Stomach (tissue), 8 donors: ENCODE measurements at regions not wholly inside any gene's neighbourhood (a gene's known extent, or its start where the extent isn't known, plus 50 kb on each side); places are given as distances from the start of the nearest gene placed in this dataset.

Experiments
- DNase-seq, 2 donors: peaks; one replicate each; pipeline versions ENCODE4 v3.0.0 to v3.0.0-alpha.2; 2013 to 2019
- H3K27ac ChIP-seq, 5 donors: fragments of 200-600 bp in 4 of 5; sonication (generic) in 4 of 5; one replicate each; pipeline ENCODE4 v1.5.1; 2013 to 2019; ENCODE audit warnings: mild to moderate bottlenecking in 1 of 5, moderate library complexity in 1 of 5
- H3K27me3 ChIP-seq, 3 donors: fragments of 200-600 bp; sonication (generic); one replicate each; pipeline ENCODE4 v1.5.1; 2017 to 2019; ENCODE audit warnings: mixed run types in 1 of 3
- H3K36me3 ChIP-seq, 4 donors: fragments of 200-600 bp; sonication (generic); 1 replicate in 3 of 4; 2 replicates in 1 of 4; pipeline ENCODE4 v1.5.1; 2016 to 2019
- H3K4me1 ChIP-seq, 4 donors: fragments of 200-600 bp; sonication (generic); one replicate each; pipeline ENCODE4 v1.5.1; 2016 to 2019
- H3K4me3 ChIP-seq, 4 donors: fragments of 200-600 bp; sonication (generic) in 3 of 4; one replicate each; pipeline ENCODE4 v1.5.1; 2016 to 2019; ENCODE audit warnings: mild to moderate bottlenecking in 1 of 4
- H3K9me3 ChIP-seq, 4 donors: fragments of 200-600 bp; sonication (generic); one replicate each; pipeline ENCODE4 v1.5.1; 2016 to 2019
- EP300 ChIP-seq: sonication (generic); formaldehyde crosslinking; IDR thresholded peaks from one replicate; pipeline ENCODE4 v1.6.1; 2017; ENCODE audit warnings: antibody characterized with exemption
- POLR2A ChIP-seq, 4 donors: fragments of 450-650 bp; IDR thresholded peaks; one replicate each; pipeline ENCODE4 v1.6.1; 2016; ENCODE audit warnings: antibody characterized with exemption in 4 of 4, control low read depth in 2 of 4, mild to moderate bottlenecking in 1 of 4, moderate library complexity in 1 of 4
- POLR2AphosphoS5 ChIP-seq, 3 donors: sonication (generic); formaldehyde crosslinking; IDR thresholded peaks; one replicate each; pipeline ENCODE4 v1.6.1; 2016; ENCODE audit warnings: antibody characterized with exemption in 3 of 3
- WGBS, 5 donors: extraction: QIAGEN DNeasy Blood & Tissue Kit in 3 of 5; methylation state at CpG; one replicate each; pipeline versions ENCODE4 v1.1.5 to v1.1.7; 2013 to 2018; 5-methylcytosine and 5-hydroxymethylcytosine counted together
- intact Hi-C: fragments of 100-400 bp; cut with DNase I; formaldehyde crosslinking; loops from one replicate; pipeline ENCODE4 v1.15.1; 2023; ENCODE audit warnings: low total_unique reads
- TF ChIP-seq, protein P1 (sequence below), 7 experiments: fragments of 450-650 bp in 4 of 7; fragments of 200-600 bp in 3 of 7; sonication (generic) in 3 of 7; IDR thresholded peaks; one replicate each; pipeline ENCODE4 v1.5.1; 2016 to 2019; ENCODE audit warnings: antibody characterized with exemption in 7 of 7, control low read depth in 2 of 7, mild to moderate bottlenecking in 1 of 7
- donor health status: healthy with polysubstance abuse.
- donor health status: Bipolar disorder and iron deficiency.
- donor health status: healthy.

DNA sequence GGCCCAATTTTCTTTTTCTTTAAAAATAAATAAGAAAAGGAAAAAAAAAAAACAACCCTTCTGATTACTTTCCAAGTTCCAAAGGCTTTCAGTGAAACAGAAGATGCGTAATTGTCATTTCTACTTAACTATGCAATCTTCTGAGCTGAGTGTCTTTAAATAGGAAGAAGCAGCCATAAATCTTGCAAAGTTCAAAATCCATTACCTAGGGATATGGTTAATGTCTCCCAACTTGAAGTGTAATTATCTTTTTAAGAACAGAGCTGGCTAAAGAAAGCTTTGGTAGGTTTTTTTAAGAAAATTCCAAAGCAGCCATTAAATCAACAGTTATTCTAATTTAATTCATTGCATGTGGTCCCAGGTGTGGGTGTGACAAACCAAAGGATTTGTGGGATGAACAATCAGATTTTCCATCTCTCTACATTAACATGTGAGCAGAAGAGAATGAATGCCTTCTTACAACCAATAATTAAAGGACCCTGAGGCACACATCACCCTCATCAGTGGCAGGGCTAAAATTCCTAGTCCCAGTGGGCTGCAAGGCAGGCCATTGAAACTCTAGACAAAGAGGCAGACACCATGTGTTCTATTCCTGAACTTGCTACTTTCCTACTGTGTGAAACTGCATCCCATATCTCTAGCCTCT lies 419.2 kb downstream of the REEP3 start:
- Histone ChIP-seq H3K4me3 (no peak overlapping the region), H3K27ac (no peak overlapping the region), H3K27me3 (no peaks in the 10 kb centered on the region), H3K36me3 (no peaks in the 10 kb centered on the region), H3K9me3 (no peaks in the 10 kb centered on the region), H3K4me1 (no peaks in the 10 kb centered on the region)
- intact Hi-C loops = no loop called here
- 76 to 92% (median 87%) methylated on average over 1 of the region's 1 CpG for WGBS, 5 donors
- no peak for DNase-seq
- TF ChIP-seq EP300 (no peak), POLR2AphosphoS5 (IDR thresholded peaks at IDR 0.05) (no peak), POLR2A (IDR thresholded peaks at IDR 0.05) (no peak)
- TF ChIP-seq, protein P1, sequence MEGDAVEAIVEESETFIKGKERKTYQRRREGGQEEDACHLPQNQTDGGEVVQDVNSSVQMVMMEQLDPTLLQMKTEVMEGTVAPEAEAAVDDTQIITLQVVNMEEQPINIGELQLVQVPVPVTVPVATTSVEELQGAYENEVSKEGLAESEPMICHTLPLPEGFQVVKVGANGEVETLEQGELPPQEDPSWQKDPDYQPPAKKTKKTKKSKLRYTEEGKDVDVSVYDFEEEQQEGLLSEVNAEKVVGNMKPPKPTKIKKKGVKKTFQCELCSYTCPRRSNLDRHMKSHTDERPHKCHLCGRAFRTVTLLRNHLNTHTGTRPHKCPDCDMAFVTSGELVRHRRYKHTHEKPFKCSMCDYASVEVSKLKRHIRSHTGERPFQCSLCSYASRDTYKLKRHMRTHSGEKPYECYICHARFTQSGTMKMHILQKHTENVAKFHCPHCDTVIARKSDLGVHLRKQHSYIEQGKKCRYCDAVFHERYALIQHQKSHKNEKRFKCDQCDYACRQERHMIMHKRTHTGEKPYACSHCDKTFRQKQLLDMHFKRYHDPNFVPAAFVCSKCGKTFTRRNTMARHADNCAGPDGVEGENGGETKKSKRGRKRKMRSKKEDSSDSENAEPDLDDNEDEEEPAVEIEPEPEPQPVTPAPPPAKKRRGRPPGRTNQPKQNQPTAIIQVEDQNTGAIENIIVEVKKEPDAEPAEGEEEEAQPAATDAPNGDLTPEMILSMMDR (IDR thresholded peaks at IDR 0.05) = no peak

DNA sequence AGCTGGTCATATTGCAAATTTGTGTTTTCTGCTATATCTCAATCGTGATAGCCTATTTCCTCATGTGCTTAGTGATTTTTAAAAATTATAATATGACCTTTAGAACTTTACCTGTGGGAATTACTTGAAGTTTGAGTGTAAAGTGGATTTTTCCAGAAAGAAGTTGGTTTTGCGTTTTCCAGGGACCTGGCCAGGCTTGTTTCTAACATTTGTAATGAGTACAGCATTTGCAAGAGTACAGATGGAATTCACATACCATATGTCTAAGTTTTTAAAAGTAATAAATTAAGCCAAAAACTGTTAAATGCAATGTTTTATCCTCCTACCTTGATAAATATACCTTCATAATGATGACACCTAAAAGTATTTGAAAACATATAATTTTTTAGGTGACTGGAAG lies 443.2 kb downstream of the REEP3 start:
- peaks cover 0 to 12% (median 0%) of the 10 kb centered on the region in 4 donors for H3K9me3 ChIP-seq
- no peaks in the 10 kb centered on the region for H3K4me1 ChIP-seq
- no peak overlapping the region for H3K4me3 ChIP-seq
- intact Hi-C loops = no loop called here
- no peaks in the 10 kb centered on the region for H3K27me3 ChIP-seq
- TF ChIP-seq POLR2A (IDR thresholded peaks at IDR 0.05) (no peak), EP300 (no peak), POLR2AphosphoS5 (IDR thresholded peaks at IDR 0.05) (no peak)
- H3K36me3 ChIP-seq = no peaks in the 10 kb centered on the region
- no peak for DNase-seq
- no peak overlapping the region for H3K27ac ChIP-seq
- 68 to 78% (median 73%) methylated on average over 2 of the region's 2 CpGs for WGBS, 5 donors

DNA sequence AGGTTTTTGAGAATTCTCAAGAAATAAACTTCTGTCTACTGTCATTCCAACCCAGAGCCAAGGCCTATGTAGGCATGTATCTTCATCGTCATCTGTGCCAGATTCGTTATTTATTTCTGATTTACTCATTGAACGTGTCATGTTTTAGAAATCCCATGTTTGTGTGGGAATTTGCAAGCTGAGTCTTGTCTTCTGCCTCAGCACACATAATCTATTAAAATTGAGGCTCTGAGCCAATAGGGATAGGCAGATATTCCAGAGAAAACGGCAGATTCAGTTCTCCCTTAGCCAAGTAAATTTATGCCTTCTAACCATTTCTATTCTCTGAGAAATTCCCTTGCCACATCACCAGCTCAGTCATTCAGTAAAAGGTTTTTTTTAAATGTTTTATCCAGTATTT lies 444.6 kb downstream of the REEP3 start:
- Histone ChIP-seq H3K4me3 (no peak overlapping the region), H3K36me3 (no peaks in the 10 kb centered on the region), H3K27me3 (no peaks in the 10 kb centered on the region), H3K9me3 (peaks cover 0 to 12% (median 0%) of the 10 kb centered on the region in 4 donors), H3K4me1 (no peaks in the 10 kb centered on the region), H3K27ac (no peak overlapping the region)
- DNase-seq = no peak
- WGBS, 5 donors = 58 to 71% (median 66%) methylated on average over 4 of the region's 4 CpGs
- TF ChIP-seq POLR2AphosphoS5 (IDR thresholded peaks at IDR 0.05) = no peak
- TF ChIP-seq, protein P1 (IDR thresholded peaks at IDR 0.05) = no peak
- TF ChIP-seq POLR2A (IDR thresholded peaks at IDR 0.05) = no peak
- no peak for TF ChIP-seq EP300
- intact Hi-C loops = no loop called here

DNA sequence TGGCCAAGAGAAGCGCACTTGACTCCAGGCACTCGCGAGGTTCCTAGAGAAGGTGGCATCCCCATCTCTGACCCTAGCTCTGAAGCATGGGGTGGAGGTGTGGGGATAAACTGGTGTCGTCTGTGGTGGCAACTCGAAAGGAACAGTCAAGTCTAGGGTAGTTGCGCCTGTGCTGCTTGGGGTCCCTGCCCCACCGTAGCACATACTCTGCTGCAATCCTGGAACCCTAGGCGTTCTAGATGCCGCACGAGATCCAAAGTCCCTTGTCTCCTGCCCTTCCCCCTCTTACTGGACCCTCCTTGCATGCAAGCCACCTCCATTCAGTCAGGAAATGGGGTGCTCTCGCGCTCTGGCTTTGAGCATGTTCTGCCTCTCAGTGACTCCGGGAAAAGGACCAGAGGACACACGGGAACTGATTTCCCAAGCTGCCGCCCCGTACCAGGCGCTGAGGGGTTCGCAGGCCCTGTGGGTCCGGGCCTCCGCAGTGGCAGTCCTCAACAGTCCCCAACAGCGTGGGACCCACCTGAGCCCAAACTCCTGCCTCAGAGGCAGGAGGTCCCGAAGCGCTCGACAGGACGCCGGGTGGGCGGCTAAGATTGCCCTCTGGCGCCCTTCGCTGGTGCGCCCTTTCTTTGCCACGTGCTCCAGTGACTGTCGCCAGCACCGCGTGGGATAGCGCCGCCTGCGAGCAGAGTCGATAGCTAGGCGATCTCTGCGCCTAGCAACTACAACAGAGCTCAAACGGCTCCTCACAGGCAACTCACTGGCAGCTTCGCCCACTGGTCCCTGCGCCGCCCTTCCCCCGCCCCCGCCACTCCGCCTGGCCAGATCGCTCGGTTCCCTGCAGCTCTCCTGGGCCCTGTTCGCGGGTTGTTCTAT lies 452.0 kb downstream of the REEP3 start:
- intact Hi-C loops = no loop called here
- 78 to 90% (median 84%) methylated on average over 50 to 51 of the region's 51 CpGs for WGBS, 5 donors
- no peak for TF ChIP-seq POLR2AphosphoS5 (IDR thresholded peaks at IDR 0.05)
- no peak for TF ChIP-seq POLR2A (IDR thresholded peaks at IDR 0.05)
- no peak for TF ChIP-seq EP300
- TF ChIP-seq, protein P1 (IDR thresholded peaks at IDR 0.05) = no peak

More for the DNA sequence above, 452.0 kb downstream of the REEP3 start:
- H3K36me3 ChIP-seq = no peaks in the 10 kb centered on the region
- DNase-seq = no peak
- peaks cover 0 to 9% (median 0%) of the 10 kb centered on the region in 4 donors for H3K9me3 ChIP-seq
- no peaks in the 10 kb centered on the region for H3K27me3 ChIP-seq
- no peak overlapping the region for H3K27ac ChIP-seq
- no peak overlapping the region for H3K4me3 ChIP-seq
- H3K4me1 ChIP-seq = no peaks in the 10 kb centered on the region
